Cardiac muscle cell (in vitro differentiated cells and primary cell): ENCODE measurements at regions not wholly inside any gene's neighbourhood (a gene's known extent, or its start where the extent isn't known, plus 50 kb on each side); places are given as distances from the start of the nearest gene placed in this dataset.

Source experiments
- DNase-seq, 2 donors: peaks; one replicate each; pipeline versions ENCODE4 v3.0.0 to v3.0.0-alpha.2; 2010 to 2017; ENCODE audit warnings: low read depth in 1 of 2, low spot score in 1 of 2
- H3K27ac ChIP-seq: fragments of 200-600 bp; sonication (generic); 2 replicates; pipeline ENCODE4 v1.5.1; 2016
- H3K27me3 ChIP-seq: fragments of 200-600 bp; sonication (generic); 2 replicates; pipeline ENCODE4 v1.6.0; 2016; ENCODE audit warnings: control low read depth
- H3K36me3 ChIP-seq: fragments of 200-600 bp; sonication (generic); 2 replicates; pipeline ENCODE4 v1.5.1; 2016; ENCODE audit warnings: control low read depth
- H3K4me1 ChIP-seq: fragments of 200-600 bp; sonication (generic); 2 replicates; pipeline ENCODE4 v1.8.1; 2017; ENCODE audit warnings: low read depth, mild to moderate bottlenecking, mixed run types
- H3K4me3 ChIP-seq: fragments of 200-600 bp; sonication (generic); 2 replicates; pipeline ENCODE4 v1.5.1; 2016; ENCODE audit warnings: mild to moderate bottlenecking
- H3K9me3 ChIP-seq: fragments of 200-600 bp; sonication (generic); 2 replicates; pipeline ENCODE4 v1.5.1; 2017; ENCODE audit warnings: low read depth, mild to moderate bottlenecking, control low read depth
- CTCF ChIP-seq: IDR thresholded peaks from 2 replicates; pipeline ENCODE4 v1.5.1; 2012; ENCODE audit warnings: low read depth, mild to moderate bottlenecking, low read length

GRCh38 chr1:221849110-221849509, 107.2 kb upstream of the DUSP10 start:
- Histone ChIP-seq H3K27ac (no peak overlapping the region), H3K4me3 (no peak overlapping the region), H3K4me1 (no peaks in the 10 kb centered on the region), H3K36me3 (no peaks in the 10 kb centered on the region), H3K9me3 (no peaks in the 10 kb centered on the region), H3K27me3 (no peaks in the 10 kb centered on the region)
- no peak for TF ChIP-seq CTCF
- no peak for DNase-seq

GRCh38 chr1:221847676-221848075, 105.8 kb upstream of the DUSP10 start:
- H3K27me3 ChIP-seq = no peaks in the 10 kb centered on the region
- H3K4me3 ChIP-seq = no peak overlapping the region
- DNase-seq = no peak

DNA sequence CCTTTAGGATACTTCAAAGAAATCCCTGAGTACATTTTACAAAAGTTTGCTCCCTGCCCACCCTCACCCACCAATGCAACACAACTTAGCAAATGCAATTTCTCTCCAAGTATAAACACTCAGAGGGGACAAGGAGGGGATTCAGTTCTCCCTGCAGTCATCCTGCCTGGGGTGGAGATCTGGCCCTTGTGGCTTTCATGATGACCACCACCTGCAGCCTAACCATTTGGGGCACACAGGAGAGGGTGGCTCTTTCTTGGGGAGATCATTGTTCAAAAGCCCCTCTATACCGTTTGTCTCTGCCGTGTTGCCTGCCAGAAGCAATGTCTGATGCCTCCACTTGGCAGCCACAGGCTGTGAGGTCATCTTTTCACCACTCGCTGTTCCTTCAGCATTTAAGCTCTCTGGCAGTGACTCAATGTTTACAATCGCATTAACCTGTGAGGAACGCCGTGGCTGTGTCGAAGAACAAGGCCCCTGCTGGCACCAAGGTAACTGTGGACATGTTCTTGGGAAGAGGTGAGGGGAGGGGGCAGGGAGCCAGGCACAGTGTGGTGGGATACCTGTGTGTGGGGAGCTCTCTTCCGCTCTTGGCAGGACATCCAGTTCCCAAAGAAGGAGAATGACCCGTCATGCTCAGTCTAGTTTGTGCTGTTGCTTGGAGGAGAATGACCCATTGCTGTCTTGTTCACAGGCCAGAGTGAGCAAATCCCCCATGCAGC, 103.9 kb upstream of the DUSP10 start:
- no peak for TF ChIP-seq CTCF
- Histone ChIP-seq H3K27ac (no peak overlapping the region), H3K9me3 (no peaks in the 10 kb centered on the region), H3K4me3 (no peak overlapping the region), H3K4me1 (no peaks in the 10 kb centered on the region), H3K36me3 (no peaks in the 10 kb centered on the region), H3K27me3 (no peaks in the 10 kb centered on the region)
- peak in 1 of 2 donors; percentile 65 for DNase-seq

More at GRCh38 chr1:221847676-221848075, 105.8 kb upstream of the DUSP10 start:
- Histone ChIP-seq H3K27ac (no peak overlapping the region), H3K36me3 (no peaks in the 10 kb centered on the region), H3K4me1 (no peaks in the 10 kb centered on the region), H3K9me3 (no peaks in the 10 kb centered on the region)
- TF ChIP-seq CTCF = no peak

GRCh38 chr1:221841983-221842335, 100.1 kb upstream of the DUSP10 start:
- DNase-seq = no peak
- no peak for TF ChIP-seq CTCF
- Histone ChIP-seq H3K27me3 (no peaks in the 10 kb centered on the region), H3K4me1 (no peaks in the 10 kb centered on the region), H3K36me3 (no peaks in the 10 kb centered on the region), H3K9me3 (no peaks in the 10 kb centered on the region), H3K27ac (no peak overlapping the region), H3K4me3 (no peak overlapping the region)

DNA sequence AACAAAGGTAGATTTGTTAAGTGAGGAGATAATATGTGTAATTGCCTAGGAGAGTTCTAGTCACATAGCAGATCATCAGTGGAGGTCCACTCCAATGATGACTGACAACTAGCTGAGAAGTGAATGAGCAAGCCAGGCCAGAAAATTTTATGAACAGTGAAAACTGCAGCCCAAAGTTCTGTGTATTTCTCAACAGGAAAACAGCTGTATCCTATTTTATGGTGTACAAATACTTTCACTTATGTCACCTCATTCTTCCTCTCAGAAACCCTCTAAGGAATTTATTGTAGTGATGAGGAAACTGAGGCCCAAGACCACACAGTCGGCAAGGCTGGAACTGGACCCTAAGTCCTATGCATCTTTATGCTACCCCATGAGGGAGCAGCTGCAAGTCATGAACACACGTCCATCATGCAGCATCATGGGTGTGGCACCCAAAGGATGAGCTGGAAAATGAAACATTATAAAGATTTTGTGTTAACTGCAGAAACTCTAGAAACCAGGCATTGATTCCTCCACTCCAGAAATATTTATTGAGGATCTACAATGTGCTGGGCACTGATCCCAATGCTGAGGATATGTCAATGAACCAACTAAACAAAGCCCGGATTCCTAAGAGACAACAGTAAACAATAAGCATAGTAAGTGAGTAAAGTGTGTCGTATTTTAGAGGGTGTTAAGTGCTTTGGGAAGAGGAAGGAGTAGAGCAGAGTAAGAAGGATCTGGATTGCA, 99.5 kb upstream of the DUSP10 start:
- H3K27ac ChIP-seq = no peak overlapping the region

More for the DNA sequence above, 99.5 kb upstream of the DUSP10 start:
- Histone ChIP-seq H3K27me3 (no peaks in the 10 kb centered on the region), H3K9me3 (no peaks in the 10 kb centered on the region), H3K36me3 (no peaks in the 10 kb centered on the region), H3K4me1 (no peaks in the 10 kb centered on the region), H3K4me3 (no peak overlapping the region)
- no peak for TF ChIP-seq CTCF
- peak in 1 of 2 donors; percentile 46 for DNase-seq
